ENCODE measurements at regions not wholly inside any gene's neighbourhood (a gene's known extent, or its start where the extent isn't known, plus 50 kb on each side); places are given as distances from the start of the nearest gene placed in this dataset.

DNA sequence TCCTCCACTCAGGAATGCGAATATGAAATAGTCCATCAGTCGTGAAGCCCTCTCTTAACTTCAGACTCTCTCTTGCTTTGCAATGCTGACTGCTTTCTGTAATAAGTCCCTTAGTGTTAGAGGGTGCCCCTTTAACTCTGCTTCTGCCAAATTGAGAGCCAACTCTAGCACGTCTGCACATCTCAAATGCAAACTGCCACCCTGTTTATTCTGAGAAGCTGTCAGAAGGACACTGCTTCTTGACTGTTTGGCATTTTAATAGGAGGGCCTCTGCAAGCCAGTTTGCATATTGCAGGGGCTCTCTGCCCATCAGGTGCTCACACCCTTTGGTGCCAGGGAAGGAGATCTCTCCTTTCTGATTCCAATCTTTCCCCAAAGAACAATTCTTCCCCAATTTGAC, 589.8 kb upstream of the CDH4 start:
- no peak for DNase-seq
- Mint-ChIP-seq H3K4me3 (no peak overlapping the region), H3K4me1 (peaks cover 2% of the 10 kb centered on the region), H3K27me3 (ENCODE audit: insufficient read depth) (peaks cover 4% of the 10 kb centered on the region), H3K9me3 (no peaks in the 10 kb centered on the region), H3K27ac (no peak overlapping the region), H3K36me3 (ENCODE audit: low read depth) (no peaks in the 10 kb centered on the region)
- Histone ChIP-seq H3K4me1 (ENCODE audit: control insufficient read depth, insufficient read depth, low read length) (no peaks in the 10 kb centered on the region), H3K27me3 (ENCODE audit: control insufficient read depth, insufficient read depth, low read length, poor library complexity, severe bottlenecking) (no peaks in the 10 kb centered on the region), H3K27ac (ENCODE audit: low read depth, low read length) (no peak overlapping the region), H3K9ac (ENCODE audit: extremely low read depth, low read length, poor library complexity, severe bottlenecking) (no peak overlapping the region), H3K4me3 (ENCODE audit: low read length) (no peak overlapping the region), H3K36me3 (ENCODE audit: control insufficient read depth, insufficient read depth, low read length) (no peaks in the 10 kb centered on the region), H3K9me3 (ENCODE audit: control insufficient read depth, low read length) (no peaks in the 10 kb centered on the region)
- WGBS, 2 experiments (ENCODE audit: insufficient coverage in 1 of 2, insufficient read length in 1 of 2): 67 to 78% methylated on average over 1 to 3 of the region's 3 CpGs
- TF ChIP-seq, protein P1, sequence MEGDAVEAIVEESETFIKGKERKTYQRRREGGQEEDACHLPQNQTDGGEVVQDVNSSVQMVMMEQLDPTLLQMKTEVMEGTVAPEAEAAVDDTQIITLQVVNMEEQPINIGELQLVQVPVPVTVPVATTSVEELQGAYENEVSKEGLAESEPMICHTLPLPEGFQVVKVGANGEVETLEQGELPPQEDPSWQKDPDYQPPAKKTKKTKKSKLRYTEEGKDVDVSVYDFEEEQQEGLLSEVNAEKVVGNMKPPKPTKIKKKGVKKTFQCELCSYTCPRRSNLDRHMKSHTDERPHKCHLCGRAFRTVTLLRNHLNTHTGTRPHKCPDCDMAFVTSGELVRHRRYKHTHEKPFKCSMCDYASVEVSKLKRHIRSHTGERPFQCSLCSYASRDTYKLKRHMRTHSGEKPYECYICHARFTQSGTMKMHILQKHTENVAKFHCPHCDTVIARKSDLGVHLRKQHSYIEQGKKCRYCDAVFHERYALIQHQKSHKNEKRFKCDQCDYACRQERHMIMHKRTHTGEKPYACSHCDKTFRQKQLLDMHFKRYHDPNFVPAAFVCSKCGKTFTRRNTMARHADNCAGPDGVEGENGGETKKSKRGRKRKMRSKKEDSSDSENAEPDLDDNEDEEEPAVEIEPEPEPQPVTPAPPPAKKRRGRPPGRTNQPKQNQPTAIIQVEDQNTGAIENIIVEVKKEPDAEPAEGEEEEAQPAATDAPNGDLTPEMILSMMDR (conservative IDR thresholded peaks at IDR 0.05): no peak

DNA sequence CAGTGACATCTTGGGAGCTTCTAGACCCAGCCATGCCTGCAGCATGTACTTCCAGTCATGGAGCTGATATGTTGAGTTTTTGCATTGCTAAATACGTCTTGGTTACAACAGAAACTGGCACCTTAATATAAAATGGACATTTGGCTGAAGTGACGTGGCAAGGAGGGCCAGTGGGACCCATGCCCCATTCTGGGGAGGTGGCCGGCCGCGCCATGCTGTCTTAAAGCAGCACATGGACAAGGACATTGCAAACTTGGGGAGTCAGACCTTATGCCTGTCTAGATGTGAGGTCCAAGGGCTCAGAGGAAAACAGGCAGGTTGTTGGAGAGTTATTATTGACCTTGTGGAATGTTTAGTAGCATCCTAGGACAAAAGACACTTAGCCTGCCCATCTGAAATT, 588.0 kb upstream of the CDH4 start:
- H3K4me3 Mint-ChIP-seq: no peak overlapping the region
- TF ChIP-seq, protein P1 (conservative IDR thresholded peaks at IDR 0.05): no peak
- no peaks in the 10 kb centered on the region for H3K27me3 ChIP-seq (ENCODE audit: control insufficient read depth, insufficient read depth, low read length, poor library complexity, severe bottlenecking)
- peaks cover 2% of the 10 kb centered on the region for H3K4me1 Mint-ChIP-seq
- H3K27ac ChIP-seq (ENCODE audit: low read depth, low read length): no peak overlapping the region
- no peaks in the 10 kb centered on the region for H3K9me3 Mint-ChIP-seq
- DNase-seq: no peak
- no peak overlapping the region for H3K9ac ChIP-seq (ENCODE audit: extremely low read depth, low read length, poor library complexity, severe bottlenecking)
- H3K27me3 Mint-ChIP-seq (ENCODE audit: insufficient read depth): no peaks in the 10 kb centered on the region
- H3K36me3 Mint-ChIP-seq (ENCODE audit: low read depth): no peaks in the 10 kb centered on the region
- H3K4me3 ChIP-seq (ENCODE audit: low read length): no peak overlapping the region
- WGBS, 2 experiments (ENCODE audit: insufficient coverage in 1 of 2, insufficient read length in 1 of 2): 90 to 92% methylated on average over 5 of the region's 5 CpGs
- H3K36me3 ChIP-seq (ENCODE audit: control insufficient read depth, insufficient read depth, low read length): no peaks in the 10 kb centered on the region
- H3K9me3 ChIP-seq (ENCODE audit: control insufficient read depth, low read length): no peaks in the 10 kb centered on the region
- no peaks in the 10 kb centered on the region for H3K4me1 ChIP-seq (ENCODE audit: control insufficient read depth, insufficient read depth, low read length)
- H3K27ac Mint-ChIP-seq: no peak overlapping the region

DNA sequence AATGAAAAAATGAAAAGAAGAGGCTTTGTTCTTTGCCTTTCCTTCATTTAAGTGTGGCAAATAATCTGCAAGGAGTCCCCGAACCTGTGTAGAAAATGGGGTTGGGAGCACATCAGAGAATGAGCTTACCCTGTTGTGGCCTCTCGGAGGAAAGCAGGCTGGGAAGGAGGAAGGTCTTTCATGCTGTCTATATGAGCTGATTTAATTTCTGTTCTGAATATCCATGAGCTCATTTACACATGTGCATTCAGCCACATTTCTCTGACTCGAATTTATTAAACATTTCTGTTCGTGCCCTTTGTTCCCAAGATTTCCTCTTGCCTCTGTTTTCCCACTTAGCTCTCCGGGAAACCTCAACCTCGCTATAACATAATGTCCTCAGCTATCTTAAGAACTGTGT, 584.4 kb upstream of the CDH4 start:
- Histone ChIP-seq H3K4me3 (ENCODE audit: low read length) (no peak overlapping the region), H3K27ac (ENCODE audit: low read depth, low read length) (no peak overlapping the region), H3K27me3 (ENCODE audit: control insufficient read depth, insufficient read depth, low read length, poor library complexity, severe bottlenecking) (no peaks in the 10 kb centered on the region), H3K9me3 (ENCODE audit: control insufficient read depth, low read length) (no peaks in the 10 kb centered on the region), H3K36me3 (ENCODE audit: control insufficient read depth, insufficient read depth, low read length) (no peaks in the 10 kb centered on the region), H3K4me1 (ENCODE audit: control insufficient read depth, insufficient read depth, low read length) (no peaks in the 10 kb centered on the region), H3K9ac (ENCODE audit: extremely low read depth, low read length, poor library complexity, severe bottlenecking) (no peak overlapping the region)
- Mint-ChIP-seq H3K36me3 (ENCODE audit: low read depth) (no peaks in the 10 kb centered on the region), H3K4me1 (peaks cover 2% of the 10 kb centered on the region), H3K4me3 (no peak overlapping the region), H3K27me3 (ENCODE audit: insufficient read depth) (no peaks in the 10 kb centered on the region), H3K27ac (no peak overlapping the region), H3K9me3 (no peaks in the 10 kb centered on the region)
- TF ChIP-seq, protein P1 (conservative IDR thresholded peaks at IDR 0.05): no peak
- no peak for DNase-seq
- WGBS, 2 experiments (ENCODE audit: insufficient coverage in 1 of 2, insufficient read length in 1 of 2): 89 to 93% methylated on average over 4 to 6 of the region's 6 CpGs

All from endodermal cell (in vitro differentiated cells).